ENCODE measurements at regions not wholly inside any gene's neighbourhood (a gene's known extent, or its start where the extent isn't known, plus 50 kb on each side); places are given as distances from the start of the nearest gene placed in this dataset.

DNA sequence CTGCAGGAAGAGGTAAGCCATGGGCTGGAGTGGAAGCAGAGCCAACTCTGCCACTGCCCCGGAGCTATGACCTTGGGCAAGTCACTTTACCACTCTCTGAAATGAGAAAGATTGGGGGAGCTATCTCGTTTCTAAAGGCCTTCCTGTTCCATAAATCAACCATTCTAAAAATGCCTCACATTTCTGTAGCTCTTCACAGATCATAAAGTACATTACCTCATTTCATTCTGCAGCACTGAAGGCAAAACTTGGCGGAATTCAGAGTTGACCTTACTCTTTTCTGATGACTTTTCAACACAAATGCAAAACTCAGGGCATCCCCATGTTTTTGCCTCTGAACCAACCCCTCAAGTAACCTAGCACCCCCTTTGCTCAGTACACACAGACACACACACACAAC is 404.0 kb upstream of the NFIA start:
- no peaks in the 10 kb centered on the region for H3K27me3 ChIP-seq
- intact Hi-C loops (cut with DNase I; ENCODE audit: low total_unique reads), result no loop called here
- DNase-seq (ENCODE audit: low spot score in 2 of 2), result no peak
- TF ChIP-seq POLR2AphosphoS5 (IDR thresholded peaks at IDR 0.05) (no peak), POLR2A (IDR thresholded peaks at IDR 0.05) (no peak)
- TF ChIP-seq, protein P1, sequence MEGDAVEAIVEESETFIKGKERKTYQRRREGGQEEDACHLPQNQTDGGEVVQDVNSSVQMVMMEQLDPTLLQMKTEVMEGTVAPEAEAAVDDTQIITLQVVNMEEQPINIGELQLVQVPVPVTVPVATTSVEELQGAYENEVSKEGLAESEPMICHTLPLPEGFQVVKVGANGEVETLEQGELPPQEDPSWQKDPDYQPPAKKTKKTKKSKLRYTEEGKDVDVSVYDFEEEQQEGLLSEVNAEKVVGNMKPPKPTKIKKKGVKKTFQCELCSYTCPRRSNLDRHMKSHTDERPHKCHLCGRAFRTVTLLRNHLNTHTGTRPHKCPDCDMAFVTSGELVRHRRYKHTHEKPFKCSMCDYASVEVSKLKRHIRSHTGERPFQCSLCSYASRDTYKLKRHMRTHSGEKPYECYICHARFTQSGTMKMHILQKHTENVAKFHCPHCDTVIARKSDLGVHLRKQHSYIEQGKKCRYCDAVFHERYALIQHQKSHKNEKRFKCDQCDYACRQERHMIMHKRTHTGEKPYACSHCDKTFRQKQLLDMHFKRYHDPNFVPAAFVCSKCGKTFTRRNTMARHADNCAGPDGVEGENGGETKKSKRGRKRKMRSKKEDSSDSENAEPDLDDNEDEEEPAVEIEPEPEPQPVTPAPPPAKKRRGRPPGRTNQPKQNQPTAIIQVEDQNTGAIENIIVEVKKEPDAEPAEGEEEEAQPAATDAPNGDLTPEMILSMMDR (IDR thresholded peaks at IDR 0.05), result no peak
- no peaks in the 10 kb centered on the region for H3K36me3 ChIP-seq
- no peak overlapping the region for H3K4me3 ChIP-seq
- H3K4me1 ChIP-seq, result no peaks in the 10 kb centered on the region
- H3K9me3 ChIP-seq, result no peaks in the 10 kb centered on the region
- no peak overlapping the region for H3K27ac ChIP-seq

DNA sequence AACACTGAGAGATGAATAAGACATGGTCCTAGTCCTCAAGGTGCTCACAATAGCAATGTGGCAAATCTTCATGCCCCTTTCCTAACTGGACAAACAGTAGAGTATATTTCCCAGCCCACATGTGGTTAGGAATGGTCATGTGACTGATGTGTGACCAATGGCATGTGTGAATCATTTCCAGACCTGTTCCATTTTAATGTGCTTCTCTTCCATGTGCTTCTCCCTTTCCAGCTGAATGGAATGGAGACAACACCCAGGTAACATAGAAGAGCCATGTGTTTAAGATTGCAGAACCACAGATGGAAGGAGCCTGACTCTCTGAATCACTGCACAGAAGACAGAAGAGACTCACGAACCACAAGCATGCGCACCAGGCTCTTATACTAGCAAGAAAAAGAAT is 409.9 kb upstream of the NFIA start:
- intact Hi-C loops (cut with DNase I; ENCODE audit: low total_unique reads), result no loop called here
- no peaks in the 10 kb centered on the region for H3K4me1 ChIP-seq

DNA sequence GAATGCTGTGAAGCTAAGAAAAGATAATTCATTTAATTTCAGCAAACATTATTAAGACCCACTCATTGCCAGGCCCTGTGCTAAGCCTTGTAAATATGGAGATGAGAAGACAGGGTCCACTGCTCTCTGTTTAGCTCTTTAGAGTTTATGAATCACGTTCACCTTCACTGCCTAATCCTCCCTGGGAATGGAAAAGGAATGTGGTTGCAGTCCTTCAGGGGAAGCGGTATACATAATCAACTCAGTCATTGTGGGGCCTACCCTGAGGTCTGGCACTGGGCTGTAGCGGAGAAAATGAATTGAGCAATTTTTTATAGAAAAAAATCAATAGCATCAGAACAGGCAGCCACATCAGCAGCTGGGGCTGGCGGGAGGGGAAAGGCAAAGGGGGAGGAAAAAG is 412.1 kb upstream of the NFIA start:
- TF ChIP-seq, protein P1 (IDR thresholded peaks at IDR 0.05), result no peak
- no peak for TF ChIP-seq POLR2A (IDR thresholded peaks at IDR 0.05)
- TF ChIP-seq POLR2AphosphoS5 (IDR thresholded peaks at IDR 0.05), result no peak
- intact Hi-C loops (cut with DNase I; ENCODE audit: low total_unique reads), result no loop called here
- no peaks in the 10 kb centered on the region for H3K27me3 ChIP-seq

More for the DNA sequence above, 409.9 kb upstream of the NFIA start:
- TF ChIP-seq POLR2A (IDR thresholded peaks at IDR 0.05) (no peak), POLR2AphosphoS5 (IDR thresholded peaks at IDR 0.05) (no peak)
- TF ChIP-seq, protein P1 (IDR thresholded peaks at IDR 0.05), result no peak
- H3K27me3 ChIP-seq, result no peaks in the 10 kb centered on the region
- H3K27ac ChIP-seq, result no peak overlapping the region
- H3K4me3 ChIP-seq, result no peak overlapping the region
- no peak for DNase-seq (ENCODE audit: low spot score in 2 of 2)
- H3K36me3 ChIP-seq, result no peaks in the 10 kb centered on the region
- no peaks in the 10 kb centered on the region for H3K9me3 ChIP-seq

DNA sequence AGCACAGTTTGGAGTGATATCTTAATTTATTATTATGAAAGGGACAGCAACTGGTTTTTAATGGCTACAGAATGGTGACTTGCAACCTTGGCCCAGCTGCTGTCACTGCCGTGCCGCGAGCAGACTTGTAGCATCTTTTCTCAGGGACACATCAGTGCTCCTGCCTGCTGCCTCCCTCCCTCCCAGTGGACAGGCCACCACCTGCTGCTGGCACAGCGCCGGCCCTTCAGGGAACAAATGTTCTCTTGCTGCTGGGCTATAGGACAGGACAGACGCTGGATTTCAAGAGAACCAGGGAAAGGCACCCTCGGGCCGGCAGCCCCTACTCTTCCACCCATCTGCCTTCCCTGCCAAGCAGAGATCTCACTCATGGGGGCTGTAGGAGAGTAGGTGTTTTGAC is 413.8 kb upstream of the NFIA start:
- Histone ChIP-seq H3K4me1 (no peaks in the 10 kb centered on the region), H3K4me3 (no peak overlapping the region), H3K27me3 (no peaks in the 10 kb centered on the region), H3K9me3 (no peaks in the 10 kb centered on the region), H3K36me3 (no peaks in the 10 kb centered on the region), H3K27ac (no peak overlapping the region)
- no peak for DNase-seq (ENCODE audit: low spot score in 2 of 2)
- intact Hi-C loops (cut with DNase I; ENCODE audit: low total_unique reads), result no loop called here
- TF ChIP-seq, protein P1 (IDR thresholded peaks at IDR 0.05), result no peak
- TF ChIP-seq POLR2A (IDR thresholded peaks at IDR 0.05) (no peak), POLR2AphosphoS5 (IDR thresholded peaks at IDR 0.05) (no peak)

More for the DNA sequence above, 412.1 kb upstream of the NFIA start:
- Histone ChIP-seq H3K36me3 (no peaks in the 10 kb centered on the region), H3K4me1 (no peaks in the 10 kb centered on the region), H3K9me3 (no peaks in the 10 kb centered on the region), H3K27ac (no peak overlapping the region), H3K4me3 (no peak overlapping the region)
- no peak for DNase-seq (ENCODE audit: low spot score in 2 of 2)

DNA sequence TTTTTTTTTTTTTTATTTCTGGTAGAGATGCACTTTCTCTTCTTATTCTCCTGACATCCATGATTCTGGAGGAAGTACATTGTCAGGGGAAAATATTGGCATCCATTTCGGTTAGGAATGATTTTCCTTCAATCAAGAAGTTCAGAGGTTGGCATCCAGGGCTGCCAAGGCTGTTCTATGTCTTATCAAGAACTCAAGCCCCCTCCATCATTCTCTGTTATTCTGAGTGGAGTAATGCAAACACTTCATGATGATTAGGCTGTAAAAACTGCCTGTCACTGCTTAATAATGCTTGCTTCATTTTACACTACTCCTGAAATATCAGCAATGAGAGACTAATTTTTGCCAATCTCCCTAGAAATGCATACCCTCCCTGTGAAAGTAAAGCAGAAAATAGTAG is 417.1 kb upstream of the NFIA start:
- TF ChIP-seq POLR2AphosphoS5 (IDR thresholded peaks at IDR 0.05) (no peak), POLR2A (IDR thresholded peaks at IDR 0.05) (no peak)
- TF ChIP-seq, protein P1 (IDR thresholded peaks at IDR 0.05), result no peak
- no peak overlapping the region for H3K27ac ChIP-seq
- H3K27me3 ChIP-seq, result no peaks in the 10 kb centered on the region
- H3K9me3 ChIP-seq, result no peaks in the 10 kb centered on the region
- no peak overlapping the region for H3K4me3 ChIP-seq
- intact Hi-C loops (cut with DNase I; ENCODE audit: low total_unique reads), result no loop called here
- no peaks in the 10 kb centered on the region for H3K36me3 ChIP-seq
- no peak for DNase-seq (ENCODE audit: low spot score in 2 of 2)
- H3K4me1 ChIP-seq, result no peaks in the 10 kb centered on the region

Measured in breast epithelium (tissue), 4 donors.